ENCODE measurements at regions not wholly inside any gene's neighbourhood (a gene's known extent, or its start where the extent isn't known, plus 50 kb on each side); places are given as distances from the start of the nearest gene placed in this dataset.

- TF ChIP-seq POLR2AphosphoS5 (IDR thresholded peaks at IDR 0.05) (no peak), EP300 (IDR thresholded peaks at IDR 0.05) (no peak), CTCF (IDR thresholded peaks at IDR 0.05) (no peak), POLR2A (IDR thresholded peaks at IDR 0.05) (no peak)
Measured at GRCh38 chr16:86210403-86211193, 299.7 kb upstream of the FOXF1 start.
